WTC11 (cell line): ENCODE measurements at regions not wholly inside any gene's neighbourhood (a gene's known extent, or its start where the extent isn't known, plus 50 kb on each side); places are given as distances from the start of the nearest gene placed in this dataset.

ENCODE experiments used
- ATAC-seq: fragments of 200-7000 bp; cut with Tn5 transposase; 2 replicates; pipeline ENCODE4 v1.10.0; 2021; ENCODE audit warnings: mild to moderate bottlenecking, moderate library complexity
- CTCF ChIA-PET: fragments of 300-600 bp; sonication (Branson Sonifier 250); formaldehyde crosslinking; loops from one replicate; lab custom pipeline; 2021; ENCODE audit warnings: antibody characterized with exemption; lab: Charles Lee
- POLR2A ChIA-PET: fragments of 350-600 bp; sonication (Branson Sonifier 250); formaldehyde crosslinking; loops from one replicate; lab custom pipeline; 2021; ENCODE audit warnings: antibody characterized with exemption; lab: Charles Lee
- DNase-seq: peaks from one replicate; pipeline ENCODE4 v3.0.0; 2021; ENCODE audit warnings: low spot score
- H3K27ac Mint-ChIP-seq: 2 replicates; pipeline ENCODE4 v1.8.0; 2021; ENCODE audit warnings: mixed read lengths
- H3K27me3 Mint-ChIP-seq: 2 replicates; pipeline ENCODE4 v1.8.0; 2021; ENCODE audit warnings: low read depth, mild to moderate bottlenecking, moderate library complexity, mixed read lengths
- H3K36me3 Mint-ChIP-seq: 2 replicates; pipeline ENCODE4 v1.8.0; 2021; ENCODE audit warnings: mixed read lengths
- H3K4me1 Mint-ChIP-seq: 2 replicates; pipeline ENCODE4 v1.8.0; 2022; ENCODE audit warnings: mixed read lengths
- H3K4me3 Mint-ChIP-seq: 2 replicates; pipeline ENCODE4 v1.8.0; 2021; ENCODE audit warnings: mild to moderate bottlenecking, moderate library complexity, mixed read lengths
- H3K9me3 Mint-ChIP-seq: 2 replicates; pipeline ENCODE4 v1.8.0; 2021; ENCODE audit warnings: mixed read lengths
- CDX4 ChIP-seq: fragments of 250-450 bp; sonication (Bioruptor Pico); IDR thresholded peaks from 2 replicates; pipeline ENCODE4 v1.9.0; 2021; ENCODE audit warnings: moderate library complexity, mild to moderate bottlenecking, inconsistent platforms, borderline replicate concordance
- CREM ChIP-seq: sonication (generic); formaldehyde crosslinking; IDR thresholded peaks from 2 replicates; pipeline ENCODE4 v1.8.1; 2022; ENCODE audit warnings: mild to moderate bottlenecking, missing genetic modification reagents, moderate library complexity
- E2F5 ChIP-seq: sonication (generic); formaldehyde crosslinking; IDR thresholded peaks from 2 replicates; pipeline ENCODE4 v1.8.1; 2022; ENCODE audit warnings: mild to moderate bottlenecking, moderate library complexity, missing genetic modification reagents
- ERG ChIP-seq: fragments of 250-450 bp; sonication (Bioruptor Pico); IDR thresholded peaks from 2 replicates; pipeline ENCODE4 v1.8.0; 2021; ENCODE audit warnings: mild to moderate bottlenecking
- HMGXB4 ChIP-seq: sonication (generic); formaldehyde crosslinking; IDR thresholded peaks from 2 replicates; pipeline ENCODE4 v1.8.1; 2023; ENCODE audit warnings: mild to moderate bottlenecking, moderate library complexity, missing genetic modification reagents
- IRF2 ChIP-seq: sonication (generic); formaldehyde crosslinking; IDR thresholded peaks from 2 replicates; pipeline ENCODE4 v1.8.0; 2022; ENCODE audit warnings: low read depth, missing genetic modification reagents, borderline replicate concordance
- JUN ChIP-seq: sonication (generic); formaldehyde crosslinking; IDR thresholded peaks from 2 replicates; pipeline ENCODE4 v1.8.0; 2023; ENCODE audit warnings: mild to moderate bottlenecking, missing genetic modification reagents
- NFATC4 ChIP-seq: fragments of 250-450 bp; sonication (Bioruptor Pico); IDR thresholded peaks from 2 replicates; pipeline ENCODE4 v1.9.0; 2021; ENCODE audit warnings: mild to moderate bottlenecking
- NFE2L1 ChIP-seq: sonication (generic); formaldehyde crosslinking; IDR thresholded peaks from 2 replicates; pipeline ENCODE4 v1.8.1; 2023; ENCODE audit warnings: missing genetic modification reagents
- NR3C1 ChIP-seq: sonication (generic); formaldehyde crosslinking; conservative IDR thresholded peaks from 2 replicates; pipeline ENCODE4 v1.8.1; 2023; ENCODE audit warnings: low read depth, mild to moderate bottlenecking, missing genetic modification reagents
- PRDM15 ChIP-seq: sonication (generic); formaldehyde crosslinking; IDR thresholded peaks from 2 replicates; pipeline ENCODE4 v1.8.0; 2022; ENCODE audit warnings: missing genetic modification reagents
- RORB ChIP-seq: fragments of 250-450 bp; sonication (Bioruptor Pico); IDR thresholded peaks from 2 replicates; pipeline ENCODE4 v1.9.0; 2021; ENCODE audit warnings: mild to moderate bottlenecking
- TEAD1 ChIP-seq: sonication (generic); formaldehyde crosslinking; IDR thresholded peaks from 2 replicates; pipeline ENCODE4 v1.8.0; 2022; ENCODE audit warnings: mild to moderate bottlenecking, missing genetic modification reagents
- TP53 ChIP-seq: sonication (generic); formaldehyde crosslinking; IDR thresholded peaks from 2 replicates; pipeline ENCODE4 v1.8.1; 2023; ENCODE audit warnings: mild to moderate bottlenecking, missing genetic modification reagents
- ZBTB21 ChIP-seq: sonication (generic); formaldehyde crosslinking; IDR thresholded peaks from 2 replicates; pipeline ENCODE4 v1.8.1; 2023; ENCODE audit warnings: mild to moderate bottlenecking, missing genetic modification reagents, borderline replicate concordance
- ZBTB43 ChIP-seq: sonication (generic); formaldehyde crosslinking; IDR thresholded peaks from 2 replicates; pipeline ENCODE4 v1.8.1; 2023; ENCODE audit warnings: mild to moderate bottlenecking, missing genetic modification reagents
- ZNF263 ChIP-seq: sonication (generic); formaldehyde crosslinking; IDR thresholded peaks from 2 replicates; pipeline ENCODE4 v1.8.1; 2022; ENCODE audit warnings: low read depth, mild to moderate bottlenecking, moderate library complexity, missing genetic modification reagents
- ZNF317 ChIP-seq: sonication (generic); formaldehyde crosslinking; IDR thresholded peaks from 2 replicates; pipeline ENCODE4 v1.8.1; 2023; ENCODE audit warnings: low read depth, mild to moderate bottlenecking, moderate library complexity, missing genetic modification reagents, borderline replicate concordance
- ZNF512 ChIP-seq: sonication (generic); formaldehyde crosslinking; IDR thresholded peaks from 2 replicates; pipeline ENCODE4 v1.8.1; 2022; ENCODE audit warnings: missing genetic modification reagents, borderline replicate concordance
- TF ChIP-seq, protein P1 (sequence below): fragments of 250-450 bp; sonication (Bioruptor Pico); IDR thresholded peaks from 2 replicates; pipeline ENCODE4 v1.9.0; 2021; ENCODE audit warnings: mild to moderate bottlenecking
- TF ChIP-seq, protein P2 (sequence below): fragments of 250-450 bp; sonication (Bioruptor Pico); conservative IDR thresholded peaks from 2 replicates; pipeline ENCODE4 v1.9.0; 2021; ENCODE audit warnings: mild to moderate bottlenecking

- Mint-ChIP-seq H3K27me3 (no peaks in the 10 kb centered on the region), H3K36me3 (no peaks in the 10 kb centered on the region), H3K4me3 (no peak overlapping the region), H3K27ac (no peak overlapping the region), H3K4me1 (no peaks in the 10 kb centered on the region), H3K9me3 (peaks cover 6% of the 10 kb centered on the region)
- TF ChIP-seq NFE2L1 (CRISPR knock-in tag) (no peak), ZNF512 (CRISPR knock-in tag) (no peak), E2F5 (CRISPR knock-in tag) (no peak), ZBTB43 (no peak), NFATC4 (CRISPR knock-in tag) (no peak), ZBTB21 (CRISPR knock-in tag) (no peak), ZNF263 (CRISPR knock-in tag) (no peak), JUN (CRISPR knock-in tag) (no peak), CREM (CRISPR knock-in tag) (no peak), CDX4 (CRISPR knock-in tag) (no peak), TEAD1 (CRISPR knock-in tag) (no peak), ERG (no peak), IRF2 (no peak), TP53 (no peak)
- TF ChIP-seq, protein P1, sequence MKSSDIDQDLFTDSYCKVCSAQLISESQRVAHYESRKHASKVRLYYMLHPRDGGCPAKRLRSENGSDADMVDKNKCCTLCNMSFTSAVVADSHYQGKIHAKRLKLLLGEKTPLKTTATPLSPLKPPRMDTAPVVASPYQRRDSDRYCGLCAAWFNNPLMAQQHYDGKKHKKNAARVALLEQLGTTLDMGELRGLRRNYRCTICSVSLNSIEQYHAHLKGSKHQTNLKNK (CRISPR knock-in tag) = no peak
- TF ChIP-seq, protein P2, sequence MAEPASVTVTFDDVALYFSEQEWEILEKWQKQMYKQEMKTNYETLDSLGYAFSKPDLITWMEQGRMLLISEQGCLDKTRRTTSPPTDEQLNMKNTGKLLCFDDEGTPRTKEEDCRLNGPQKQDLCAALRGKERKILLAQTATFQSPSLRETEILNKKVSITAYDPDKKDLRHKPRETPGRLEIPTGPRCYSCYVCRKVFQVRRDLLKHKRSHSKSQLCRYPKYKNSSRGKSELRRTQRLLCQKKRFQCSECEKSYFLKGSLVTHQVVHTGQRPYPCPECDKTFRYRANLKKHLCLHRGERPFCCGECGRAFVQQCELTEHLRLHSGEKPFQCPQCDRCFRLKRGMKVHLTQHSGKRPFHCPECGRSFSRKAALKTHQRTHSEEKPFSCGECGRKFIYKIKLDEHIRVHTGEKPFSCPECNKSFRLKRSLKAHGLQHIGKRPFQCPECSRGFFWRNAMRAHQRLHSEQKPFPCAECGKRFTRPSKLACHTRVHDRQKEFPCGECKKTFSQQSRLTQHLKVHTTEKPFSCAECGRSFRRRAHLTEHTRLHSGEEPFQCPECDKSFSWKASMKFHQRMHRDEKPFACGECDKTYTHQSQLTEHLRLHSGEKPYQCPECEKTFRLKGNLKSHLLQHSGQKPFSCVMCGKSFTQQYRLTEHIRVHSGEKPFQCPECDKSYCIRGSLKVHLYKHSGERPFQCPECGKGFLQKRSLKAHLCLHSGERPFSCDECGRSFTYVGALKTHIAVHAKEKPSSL (CRISPR knock-in tag) = no peak
- ChIA-PET CTCF (no interaction called here), POLR2A (no interaction called here)
- ATAC-seq (no peak), DNase-seq (no peak)
Observed at GRCh38 chr5:123269851-123270250, 153.4 kb downstream of the CEP120 start.

DNA sequence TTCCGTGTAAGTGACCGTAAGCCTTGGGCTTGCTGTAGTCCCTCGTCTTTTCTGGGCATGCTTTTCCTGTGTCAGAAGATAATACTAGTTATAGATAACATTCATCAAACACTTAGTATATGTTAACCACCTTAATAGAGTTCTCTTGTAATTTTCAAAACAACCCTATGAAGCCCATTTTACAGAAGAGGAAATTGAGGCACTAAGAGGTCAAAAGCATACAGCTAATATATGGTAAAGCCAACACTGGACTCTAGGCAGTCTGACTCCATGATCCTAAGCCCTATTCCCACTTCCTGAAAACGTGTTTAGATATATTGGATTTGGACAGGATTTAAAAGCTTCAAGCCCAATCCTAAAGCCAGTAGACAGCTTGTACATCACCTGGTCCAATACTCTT, 153.8 kb downstream of the CEP120 start:
- ChIA-PET POLR2A (no interaction called here), CTCF (no interaction called here)
- Mint-ChIP-seq H3K36me3 (no peaks in the 10 kb centered on the region), H3K27ac (no peak overlapping the region), H3K9me3 (peaks cover 6% of the 10 kb centered on the region), H3K4me3 (no peak overlapping the region), H3K27me3 (no peaks in the 10 kb centered on the region), H3K4me1 (no peaks in the 10 kb centered on the region)
- DNase-seq (no peak), ATAC-seq (no peak)
- TF ChIP-seq HMGXB4 = no peak
- TF ChIP-seq ZNF317 (CRISPR knock-in tag) = no peak
- no peak for TF ChIP-seq NR3C1
- no peak for TF ChIP-seq PRDM15 (CRISPR knock-in tag)
- no peak for TF ChIP-seq RORB (CRISPR knock-in tag)
